WTC11 (cell line): ENCODE measurements at regions not wholly inside any gene's neighbourhood (a gene's known extent, or its start where the extent isn't known, plus 50 kb on each side); places are given as distances from the start of the nearest gene placed in this dataset.

Experiments
- ATAC-seq: fragments of 200-7000 bp; cut with Tn5 transposase; 2 replicates; pipeline ENCODE4 v1.10.0; 2021; ENCODE audit warnings: mild to moderate bottlenecking, moderate library complexity
- CTCF ChIA-PET: fragments of 300-600 bp; sonication (Branson Sonifier 250); formaldehyde crosslinking; loops from one replicate; lab custom pipeline; 2021; ENCODE audit warnings: antibody characterized with exemption; lab: Charles Lee
- POLR2A ChIA-PET: fragments of 350-600 bp; sonication (Branson Sonifier 250); formaldehyde crosslinking; loops from one replicate; lab custom pipeline; 2021; ENCODE audit warnings: antibody characterized with exemption; lab: Charles Lee
- DNase-seq: peaks from one replicate; pipeline ENCODE4 v3.0.0; 2021; ENCODE audit warnings: low spot score
- H3K27ac Mint-ChIP-seq: 2 replicates; pipeline ENCODE4 v1.8.0; 2021; ENCODE audit warnings: mixed read lengths
- H3K27me3 Mint-ChIP-seq: 2 replicates; pipeline ENCODE4 v1.8.0; 2021; ENCODE audit warnings: low read depth, mild to moderate bottlenecking, moderate library complexity, mixed read lengths
- H3K36me3 Mint-ChIP-seq: 2 replicates; pipeline ENCODE4 v1.8.0; 2021; ENCODE audit warnings: mixed read lengths
- H3K4me1 Mint-ChIP-seq: 2 replicates; pipeline ENCODE4 v1.8.0; 2022; ENCODE audit warnings: mixed read lengths
- H3K4me3 Mint-ChIP-seq: 2 replicates; pipeline ENCODE4 v1.8.0; 2021; ENCODE audit warnings: mild to moderate bottlenecking, moderate library complexity, mixed read lengths
- H3K9me3 Mint-ChIP-seq: 2 replicates; pipeline ENCODE4 v1.8.0; 2021; ENCODE audit warnings: mixed read lengths
- CBFB ChIP-seq: sonication (generic); formaldehyde crosslinking; IDR thresholded peaks from 2 replicates; pipeline ENCODE4 v1.8.1; 2022; ENCODE audit warnings: mild to moderate bottlenecking, low read depth, missing genetic modification reagents
- E2F4 ChIP-seq: sonication (generic); formaldehyde crosslinking; IDR thresholded peaks from 2 replicates; pipeline ENCODE4 v1.8.1; 2022; ENCODE audit warnings: low read depth, mild to moderate bottlenecking, moderate library complexity, missing genetic modification reagents, borderline replicate concordance
- FOXK1 ChIP-seq: sonication (generic); formaldehyde crosslinking; IDR thresholded peaks from 2 replicates; pipeline ENCODE4 v1.8.0; 2022; ENCODE audit warnings: mild to moderate bottlenecking, moderate library complexity, missing genetic modification reagents
- GABPB1 ChIP-seq: sonication (generic); formaldehyde crosslinking; IDR thresholded peaks from 2 replicates; pipeline ENCODE4 v1.8.1; 2023; ENCODE audit warnings: mild to moderate bottlenecking, missing genetic modification reagents
- MAX ChIP-seq: sonication (generic); formaldehyde crosslinking; IDR thresholded peaks from 2 replicates; pipeline ENCODE4 v1.8.0; 2022; ENCODE audit warnings: mild to moderate bottlenecking, missing genetic modification reagents
- NR1H2 ChIP-seq: sonication (generic); formaldehyde crosslinking; IDR thresholded peaks from 2 replicates; pipeline ENCODE4 v1.9.0; 2021; ENCODE audit warnings: mild to moderate bottlenecking, moderate library complexity, missing genetic modification reagents
- RORB ChIP-seq: fragments of 250-450 bp; sonication (Bioruptor Pico); IDR thresholded peaks from 2 replicates; pipeline ENCODE4 v1.9.0; 2021; ENCODE audit warnings: mild to moderate bottlenecking
- SP1 ChIP-seq: sonication (generic); formaldehyde crosslinking; conservative IDR thresholded peaks from 2 replicates; pipeline ENCODE4 v1.8.1; 2022; ENCODE audit warnings: missing genetic modification reagents
- USF1 ChIP-seq: sonication (generic); formaldehyde crosslinking; IDR thresholded peaks from 2 replicates; pipeline ENCODE4 v1.8.0; 2022; ENCODE audit warnings: mild to moderate bottlenecking, missing genetic modification reagents
- ZBTB21 ChIP-seq: sonication (generic); formaldehyde crosslinking; IDR thresholded peaks from 2 replicates; pipeline ENCODE4 v1.8.1; 2023; ENCODE audit warnings: mild to moderate bottlenecking, missing genetic modification reagents, borderline replicate concordance
- ZNF138 ChIP-seq: sonication (generic); formaldehyde crosslinking; conservative IDR thresholded peaks from 2 replicates; pipeline ENCODE4 v1.8.1; 2022; ENCODE audit warnings: mild to moderate bottlenecking, moderate library complexity, missing genetic modification reagents
- ZNF317 ChIP-seq: sonication (generic); formaldehyde crosslinking; IDR thresholded peaks from 2 replicates; pipeline ENCODE4 v1.8.1; 2023; ENCODE audit warnings: low read depth, mild to moderate bottlenecking, moderate library complexity, missing genetic modification reagents, borderline replicate concordance
- TF ChIP-seq, protein P1 (sequence below): sonication (generic); formaldehyde crosslinking; IDR thresholded peaks from 2 replicates; pipeline ENCODE4 v1.8.1; 2023; ENCODE audit warnings: mild to moderate bottlenecking, missing genetic modification reagents, borderline replicate concordance
- TF ChIP-seq, protein P2 (sequence below): sonication (generic); formaldehyde crosslinking; IDR thresholded peaks from 2 replicates; pipeline ENCODE4 v1.8.0; 2022; ENCODE audit warnings: missing genetic modification reagents
- TF ChIP-seq, protein P3 (sequence below): sonication (generic); formaldehyde crosslinking; IDR thresholded peaks from 2 replicates; pipeline ENCODE4 v1.8.1; 2022; ENCODE audit warnings: missing genetic modification reagents, borderline replicate concordance
- TF ChIP-seq, protein P4 (sequence below): fragments of 250-450 bp; sonication (Bioruptor Pico); IDR thresholded peaks from 2 replicates; pipeline ENCODE4 v1.9.0; 2021; ENCODE audit warnings: moderate library complexity, mild to moderate bottlenecking, inconsistent platforms, borderline replicate concordance
- TF ChIP-seq, protein P5 (sequence below): fragments of 250-450 bp; sonication (Bioruptor Pico); conservative IDR thresholded peaks from 2 replicates; pipeline ENCODE4 v1.9.0; 2021; ENCODE audit warnings: mild to moderate bottlenecking

DNA sequence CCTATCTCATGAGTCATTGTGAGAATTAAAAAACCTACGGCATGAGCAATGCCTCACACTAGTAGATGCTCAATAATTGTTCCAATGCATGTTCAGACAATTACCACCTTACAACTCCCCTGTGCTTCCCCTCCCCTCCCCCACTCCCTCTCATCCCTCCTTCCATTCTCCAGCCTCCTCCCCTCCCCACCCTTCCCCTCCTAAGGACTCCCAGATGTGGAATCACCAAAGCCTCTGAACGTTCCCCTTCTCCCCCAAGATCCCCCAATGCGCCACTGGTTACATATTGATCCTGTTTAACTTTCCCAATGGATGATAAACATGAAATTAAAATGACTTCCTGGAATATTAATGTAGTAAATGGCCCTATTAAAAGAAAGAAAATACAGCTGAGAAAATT is 84.8 kb downstream of the PCDH1 start:
- no peaks in the 10 kb centered on the region for H3K9me3 Mint-ChIP-seq
- H3K27ac Mint-ChIP-seq = no peak overlapping the region
- POLR2A ChIA-PET = interaction anchor here (0.6 kb wide), 1 partner anchor 156 kb away, joined by 3 read pairs; no protein-coding TSS in a partner anchor
- DNase-seq = no peak
- no peak overlapping the region for H3K4me3 Mint-ChIP-seq
- no peaks in the 10 kb centered on the region for H3K36me3 Mint-ChIP-seq
- peaks cover 34% of the 10 kb centered on the region for H3K4me1 Mint-ChIP-seq
- ATAC-seq = no peak
- H3K27me3 Mint-ChIP-seq = no peaks in the 10 kb centered on the region
- TF ChIP-seq, protein P1, sequence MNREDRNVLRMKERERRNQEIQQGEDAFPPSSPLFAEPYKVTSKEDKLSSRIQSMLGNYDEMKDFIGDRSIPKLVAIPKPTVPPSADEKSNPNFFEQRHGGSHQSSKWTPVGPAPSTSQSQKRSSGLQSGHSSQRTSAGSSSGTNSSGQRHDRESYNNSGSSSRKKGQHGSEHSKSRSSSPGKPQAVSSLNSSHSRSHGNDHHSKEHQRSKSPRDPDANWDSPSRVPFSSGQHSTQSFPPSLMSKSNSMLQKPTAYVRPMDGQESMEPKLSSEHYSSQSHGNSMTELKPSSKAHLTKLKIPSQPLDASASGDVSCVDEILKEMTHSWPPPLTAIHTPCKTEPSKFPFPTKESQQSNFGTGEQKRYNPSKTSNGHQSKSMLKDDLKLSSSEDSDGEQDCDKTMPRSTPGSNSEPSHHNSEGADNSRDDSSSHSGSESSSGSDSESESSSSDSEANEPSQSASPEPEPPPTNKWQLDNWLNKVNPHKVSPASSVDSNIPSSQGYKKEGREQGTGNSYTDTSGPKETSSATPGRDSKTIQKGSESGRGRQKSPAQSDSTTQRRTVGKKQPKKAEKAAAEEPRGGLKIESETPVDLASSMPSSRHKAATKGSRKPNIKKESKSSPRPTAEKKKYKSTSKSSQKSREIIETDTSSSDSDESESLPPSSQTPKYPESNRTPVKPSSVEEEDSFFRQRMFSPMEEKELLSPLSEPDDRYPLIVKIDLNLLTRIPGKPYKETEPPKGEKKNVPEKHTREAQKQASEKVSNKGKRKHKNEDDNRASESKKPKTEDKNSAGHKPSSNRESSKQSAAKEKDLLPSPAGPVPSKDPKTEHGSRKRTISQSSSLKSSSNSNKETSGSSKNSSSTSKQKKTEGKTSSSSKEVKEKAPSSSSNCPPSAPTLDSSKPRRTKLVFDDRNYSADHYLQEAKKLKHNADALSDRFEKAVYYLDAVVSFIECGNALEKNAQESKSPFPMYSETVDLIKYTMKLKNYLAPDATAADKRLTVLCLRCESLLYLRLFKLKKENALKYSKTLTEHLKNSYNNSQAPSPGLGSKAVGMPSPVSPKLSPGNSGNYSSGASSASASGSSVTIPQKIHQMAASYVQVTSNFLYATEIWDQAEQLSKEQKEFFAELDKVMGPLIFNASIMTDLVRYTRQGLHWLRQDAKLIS (CRISPR knock-in tag) = no peak
- TF ChIP-seq ZNF317 (CRISPR knock-in tag) = no peak
- no peak for TF ChIP-seq SP1 (CRISPR knock-in tag)
- TF ChIP-seq ZNF138 (CRISPR knock-in tag) = no peak
- no peak for TF ChIP-seq RORB (CRISPR knock-in tag)
- no peak for TF ChIP-seq FOXK1 (CRISPR knock-in tag)
- no peak for TF ChIP-seq E2F4
- TF ChIP-seq, protein P2, sequence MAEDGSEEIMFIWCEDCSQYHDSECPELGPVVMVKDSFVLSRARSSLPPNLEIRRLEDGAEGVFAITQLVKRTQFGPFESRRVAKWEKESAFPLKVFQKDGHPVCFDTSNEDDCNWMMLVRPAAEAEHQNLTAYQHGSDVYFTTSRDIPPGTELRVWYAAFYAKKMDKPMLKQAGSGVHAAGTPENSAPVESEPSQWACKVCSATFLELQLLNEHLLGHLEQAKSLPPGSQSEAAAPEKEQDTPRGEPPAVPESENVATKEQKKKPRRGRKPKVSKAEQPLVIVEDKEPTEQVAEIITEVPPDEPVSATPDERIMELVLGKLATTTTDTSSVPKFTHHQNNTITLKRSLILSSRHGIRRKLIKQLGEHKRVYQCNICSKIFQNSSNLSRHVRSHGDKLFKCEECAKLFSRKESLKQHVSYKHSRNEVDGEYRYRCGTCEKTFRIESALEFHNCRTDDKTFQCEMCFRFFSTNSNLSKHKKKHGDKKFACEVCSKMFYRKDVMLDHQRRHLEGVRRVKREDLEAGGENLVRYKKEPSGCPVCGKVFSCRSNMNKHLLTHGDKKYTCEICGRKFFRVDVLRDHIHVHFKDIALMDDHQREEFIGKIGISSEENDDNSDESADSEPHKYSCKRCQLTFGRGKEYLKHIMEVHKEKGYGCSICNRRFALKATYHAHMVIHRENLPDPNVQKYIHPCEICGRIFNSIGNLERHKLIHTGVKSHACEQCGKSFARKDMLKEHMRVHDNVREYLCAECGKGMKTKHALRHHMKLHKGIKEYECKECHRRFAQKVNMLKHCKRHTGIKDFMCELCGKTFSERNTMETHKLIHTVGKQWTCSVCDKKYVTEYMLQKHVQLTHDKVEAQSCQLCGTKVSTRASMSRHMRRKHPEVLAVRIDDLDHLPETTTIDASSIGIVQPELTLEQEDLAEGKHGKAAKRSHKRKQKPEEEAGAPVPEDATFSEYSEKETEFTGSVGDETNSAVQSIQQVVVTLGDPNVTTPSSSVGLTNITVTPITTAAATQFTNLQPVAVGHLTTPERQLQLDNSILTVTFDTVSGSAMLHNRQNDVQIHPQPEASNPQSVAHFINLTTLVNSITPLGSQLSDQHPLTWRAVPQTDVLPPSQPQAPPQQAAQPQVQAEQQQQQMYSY (CRISPR knock-in tag) = no peak
- no peak for TF ChIP-seq CBFB (CRISPR knock-in tag)
- TF ChIP-seq ZBTB21 (CRISPR knock-in tag) = no peak
- TF ChIP-seq, protein P3, sequence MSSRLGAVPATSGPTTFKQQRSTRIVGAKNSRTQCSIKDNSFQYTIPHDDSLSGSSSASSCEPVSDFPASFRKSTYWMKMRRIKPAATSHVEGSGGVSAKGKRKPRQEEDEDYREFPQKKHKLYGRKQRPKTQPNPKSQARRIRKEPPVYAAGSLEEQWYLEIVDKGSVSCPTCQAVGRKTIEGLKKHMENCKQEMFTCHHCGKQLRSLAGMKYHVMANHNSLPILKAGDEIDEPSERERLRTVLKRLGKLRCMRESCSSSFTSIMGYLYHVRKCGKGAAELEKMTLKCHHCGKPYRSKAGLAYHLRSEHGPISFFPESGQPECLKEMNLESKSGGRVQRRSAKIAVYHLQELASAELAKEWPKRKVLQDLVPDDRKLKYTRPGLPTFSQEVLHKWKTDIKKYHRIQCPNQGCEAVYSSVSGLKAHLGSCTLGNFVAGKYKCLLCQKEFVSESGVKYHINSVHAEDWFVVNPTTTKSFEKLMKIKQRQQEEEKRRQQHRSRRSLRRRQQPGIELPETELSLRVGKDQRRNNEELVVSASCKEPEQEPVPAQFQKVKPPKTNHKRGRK = no peak
- TF ChIP-seq, protein P4, sequence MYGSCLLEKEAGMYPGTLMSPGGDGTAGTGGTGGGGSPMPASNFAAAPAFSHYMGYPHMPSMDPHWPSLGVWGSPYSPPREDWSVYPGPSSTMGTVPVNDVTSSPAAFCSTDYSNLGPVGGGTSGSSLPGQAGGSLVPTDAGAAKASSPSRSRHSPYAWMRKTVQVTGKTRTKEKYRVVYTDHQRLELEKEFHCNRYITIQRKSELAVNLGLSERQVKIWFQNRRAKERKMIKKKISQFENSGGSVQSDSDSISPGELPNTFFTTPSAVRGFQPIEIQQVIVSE (CRISPR knock-in tag) = no peak
- TF ChIP-seq, protein P5, sequence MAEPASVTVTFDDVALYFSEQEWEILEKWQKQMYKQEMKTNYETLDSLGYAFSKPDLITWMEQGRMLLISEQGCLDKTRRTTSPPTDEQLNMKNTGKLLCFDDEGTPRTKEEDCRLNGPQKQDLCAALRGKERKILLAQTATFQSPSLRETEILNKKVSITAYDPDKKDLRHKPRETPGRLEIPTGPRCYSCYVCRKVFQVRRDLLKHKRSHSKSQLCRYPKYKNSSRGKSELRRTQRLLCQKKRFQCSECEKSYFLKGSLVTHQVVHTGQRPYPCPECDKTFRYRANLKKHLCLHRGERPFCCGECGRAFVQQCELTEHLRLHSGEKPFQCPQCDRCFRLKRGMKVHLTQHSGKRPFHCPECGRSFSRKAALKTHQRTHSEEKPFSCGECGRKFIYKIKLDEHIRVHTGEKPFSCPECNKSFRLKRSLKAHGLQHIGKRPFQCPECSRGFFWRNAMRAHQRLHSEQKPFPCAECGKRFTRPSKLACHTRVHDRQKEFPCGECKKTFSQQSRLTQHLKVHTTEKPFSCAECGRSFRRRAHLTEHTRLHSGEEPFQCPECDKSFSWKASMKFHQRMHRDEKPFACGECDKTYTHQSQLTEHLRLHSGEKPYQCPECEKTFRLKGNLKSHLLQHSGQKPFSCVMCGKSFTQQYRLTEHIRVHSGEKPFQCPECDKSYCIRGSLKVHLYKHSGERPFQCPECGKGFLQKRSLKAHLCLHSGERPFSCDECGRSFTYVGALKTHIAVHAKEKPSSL (CRISPR knock-in tag) = no peak
- no peak for TF ChIP-seq NR1H2 (CRISPR knock-in tag)
- TF ChIP-seq MAX (CRISPR knock-in tag) = no peak
- no peak for TF ChIP-seq GABPB1 (CRISPR knock-in tag)
- TF ChIP-seq USF1 = no peak
- TF ChIP-seq, all 79 proteins: peak for 0
- CTCF ChIA-PET = interaction anchor here (1.1 to 3.6 kb wide), 5 partner anchors 18 to 101 kb away, joined by 3 to 25 read pairs (median 5); no protein-coding TSS in a partner anchor
